Prostate gland (tissue), 2 donors: ENCODE measurements at regions not wholly inside any gene's neighbourhood (a gene's known extent, or its start where the extent isn't known, plus 50 kb on each side); places are given as distances from the start of the nearest gene placed in this dataset.

Source experiments
- DNase-seq: peaks from one replicate; pipeline ENCODE4 v3.0.0-alpha.2; 2019; ENCODE audit warnings: low spot score
- H3K27ac ChIP-seq, 2 donors: fragments of 200-600 bp; sonication (generic); 2 replicates each; pipeline ENCODE4 v1.5.1; 2017 to 2019
- H3K27me3 ChIP-seq: fragments of 200-600 bp; sonication (generic); replicated peaks from 2 replicates; pipeline ENCODE4 v1.5.1; 2019; ENCODE audit not compliant: insufficient read depth
- H3K36me3 ChIP-seq, 2 donors: fragments of 200-600 bp; sonication (generic); 1 replicate in 1 of 2; 2 replicates in 1 of 2; pipeline versions ENCODE4 v1.5.1 to v1.8.1; 2017 to 2019
- H3K4me1 ChIP-seq: fragments of 200-600 bp; sonication (generic); replicated peaks from 2 replicates; pipeline ENCODE4 v1.5.1; 2019
- H3K4me3 ChIP-seq, 2 donors: fragments of 200-600 bp; sonication (generic); 2 replicates each; pipeline ENCODE4 v1.5.1; 2017 to 2019
- H3K9me3 ChIP-seq: fragments of 200-600 bp; sonication (generic); 2 replicates; pipeline ENCODE4 v1.5.1; 2017
- POLR2A ChIP-seq: fragments of 450-650 bp; IDR thresholded peaks from one replicate; pipeline ENCODE4 v1.6.1; 2016; ENCODE audit warnings: antibody characterized with exemption, mild to moderate bottlenecking
- POLR2AphosphoS5 ChIP-seq: sonication (generic); formaldehyde crosslinking; IDR thresholded peaks from one replicate; pipeline ENCODE4 v1.6.1; 2017; ENCODE audit warnings: antibody characterized with exemption
- WGBS: methylation state at CpG from one replicate; pipeline ENCODE4 v1.1.5; 2018; 5-methylcytosine and 5-hydroxymethylcytosine counted together
- intact Hi-C: fragments of 100-400 bp; cut with DNase I; formaldehyde crosslinking; loops from one replicate; pipeline ENCODE4 v1.14.2; 2022
- TF ChIP-seq, protein P1 (sequence below), 4 experiments: fragments of 200-600 bp in 2 of 4; fragments of 450-650 bp in 2 of 4; sonication (generic) in 2 of 4; IDR thresholded peaks; 1 replicate in 3 of 4; 2 replicates in 1 of 4; pipeline ENCODE4 v1.5.1; 2016 to 2019; ENCODE audit warnings: antibody characterized with exemption in 4 of 4, mild to moderate bottlenecking in 2 of 4, moderate library complexity in 2 of 4

GRCh38 chr10:120278069-120278468 lies 179.0 kb upstream of the PLPP4 start:
- no peaks in the 10 kb centered on the region for H3K36me3 ChIP-seq
- intact Hi-C loops = no loop called here
- WGBS = 56% methylated on average over 1 of the region's 1 CpG
- no peak overlapping the region for H3K27ac ChIP-seq
- TF ChIP-seq POLR2A = no peak
- TF ChIP-seq POLR2AphosphoS5 = no peak
- TF ChIP-seq, protein P1, sequence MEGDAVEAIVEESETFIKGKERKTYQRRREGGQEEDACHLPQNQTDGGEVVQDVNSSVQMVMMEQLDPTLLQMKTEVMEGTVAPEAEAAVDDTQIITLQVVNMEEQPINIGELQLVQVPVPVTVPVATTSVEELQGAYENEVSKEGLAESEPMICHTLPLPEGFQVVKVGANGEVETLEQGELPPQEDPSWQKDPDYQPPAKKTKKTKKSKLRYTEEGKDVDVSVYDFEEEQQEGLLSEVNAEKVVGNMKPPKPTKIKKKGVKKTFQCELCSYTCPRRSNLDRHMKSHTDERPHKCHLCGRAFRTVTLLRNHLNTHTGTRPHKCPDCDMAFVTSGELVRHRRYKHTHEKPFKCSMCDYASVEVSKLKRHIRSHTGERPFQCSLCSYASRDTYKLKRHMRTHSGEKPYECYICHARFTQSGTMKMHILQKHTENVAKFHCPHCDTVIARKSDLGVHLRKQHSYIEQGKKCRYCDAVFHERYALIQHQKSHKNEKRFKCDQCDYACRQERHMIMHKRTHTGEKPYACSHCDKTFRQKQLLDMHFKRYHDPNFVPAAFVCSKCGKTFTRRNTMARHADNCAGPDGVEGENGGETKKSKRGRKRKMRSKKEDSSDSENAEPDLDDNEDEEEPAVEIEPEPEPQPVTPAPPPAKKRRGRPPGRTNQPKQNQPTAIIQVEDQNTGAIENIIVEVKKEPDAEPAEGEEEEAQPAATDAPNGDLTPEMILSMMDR (IDR thresholded peaks at IDR 0.05) = no peak
- H3K4me1 ChIP-seq = no peaks in the 10 kb centered on the region
- no peak for DNase-seq
- no peaks in the 10 kb centered on the region for H3K9me3 ChIP-seq
- H3K4me3 ChIP-seq = no peak overlapping the region
- H3K27me3 ChIP-seq = no peaks in the 10 kb centered on the region

GRCh38 chr10:120279196-120279595 lies 177.8 kb upstream of the PLPP4 start:
- intact Hi-C loops = no loop called here
- Histone ChIP-seq H3K9me3 (no peaks in the 10 kb centered on the region), H3K27me3 (no peaks in the 10 kb centered on the region), H3K27ac (no peak overlapping the region), H3K36me3 (no peaks in the 10 kb centered on the region), H3K4me3 (no peak overlapping the region), H3K4me1 (no peaks in the 10 kb centered on the region)
- WGBS = 42% methylated on average over 1 of the region's 1 CpG
- peak; percentile 82 for TF ChIP-seq POLR2AphosphoS5
- no peak for TF ChIP-seq POLR2A
- DNase-seq = peak; percentile 63

DNA sequence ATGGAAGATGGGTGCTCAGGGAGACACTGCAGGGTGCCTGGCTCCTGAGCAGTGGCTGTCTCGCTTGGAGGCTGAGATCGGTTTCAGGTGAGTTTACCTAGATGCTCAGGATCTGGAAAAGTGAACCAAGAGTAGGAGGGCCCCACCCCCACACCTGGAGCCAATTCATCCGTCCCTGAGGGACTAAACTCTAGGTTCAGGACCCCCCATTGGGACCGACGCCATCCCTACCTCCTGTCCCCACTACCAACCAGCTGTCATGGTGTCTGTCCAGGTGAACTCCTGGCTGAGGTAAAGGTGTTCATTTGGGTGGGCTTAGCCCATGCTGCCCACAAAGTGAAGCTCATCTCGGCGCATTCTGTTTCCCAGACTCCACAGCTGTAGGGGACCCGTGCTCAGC lies 174.6 kb upstream of the PLPP4 start:
- no peak for DNase-seq
- intact Hi-C loops = no loop called here
- Histone ChIP-seq H3K4me3 (no peak overlapping the region), H3K4me1 (no peaks in the 10 kb centered on the region), H3K36me3 (no peaks in the 10 kb centered on the region), H3K27me3 (no peaks in the 10 kb centered on the region), H3K27ac (no peak overlapping the region), H3K9me3 (no peaks in the 10 kb centered on the region)
- 93% methylated on average over 8 of the region's 8 CpGs for WGBS
- TF ChIP-seq POLR2AphosphoS5 = no peak
- no peak for TF ChIP-seq POLR2A
- TF ChIP-seq, protein P1 (IDR thresholded peaks at IDR 0.05) = no peak

DNA sequence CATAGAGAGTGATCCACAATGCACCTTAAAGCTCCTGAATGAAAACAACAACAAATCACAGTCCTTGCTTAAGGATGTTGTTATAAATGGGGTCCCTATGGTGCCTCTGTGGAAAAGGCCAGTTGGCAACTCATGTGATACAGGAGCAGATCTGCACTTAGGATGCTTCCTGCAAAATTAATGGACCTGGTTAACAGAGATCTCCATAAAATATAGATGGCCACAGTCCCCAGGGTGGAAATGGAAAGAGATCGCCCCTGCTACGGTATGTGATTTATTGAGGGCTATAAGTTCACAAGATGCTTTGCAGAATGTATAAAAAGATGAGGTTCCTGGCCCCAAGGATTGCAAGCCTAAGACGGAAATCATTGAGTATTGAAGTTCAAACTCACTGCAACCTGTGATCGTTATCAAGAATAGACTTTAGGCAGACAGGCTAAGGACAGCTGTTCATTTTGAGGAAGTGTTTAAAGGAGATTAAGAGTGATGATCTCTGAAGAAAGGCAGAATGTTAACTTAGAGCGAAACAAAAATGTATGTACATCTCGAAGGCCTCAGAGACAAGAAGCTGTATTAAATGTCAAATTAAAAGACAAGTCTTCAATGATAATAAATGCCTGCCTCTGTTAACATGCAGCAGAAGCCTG lies 174.1 kb upstream of the PLPP4 start:
- TF ChIP-seq, protein P1 (IDR thresholded peaks at IDR 0.05) = no peak
- no peak for TF ChIP-seq POLR2AphosphoS5
- no peak for TF ChIP-seq POLR2A
- Histone ChIP-seq H3K27me3 (no peaks in the 10 kb centered on the region), H3K4me1 (no peaks in the 10 kb centered on the region), H3K9me3 (no peaks in the 10 kb centered on the region), H3K36me3 (no peaks in the 10 kb centered on the region), H3K4me3 (no peak overlapping the region), H3K27ac (no peak overlapping the region)
- WGBS = 63% methylated on average over 6 of the region's 6 CpGs
- no peak for DNase-seq
- intact Hi-C loops = no loop called here

- intact Hi-C loops = no loop called here
- no peak overlapping the region for H3K27ac ChIP-seq
- no peak overlapping the region for H3K4me3 ChIP-seq
- H3K36me3 ChIP-seq = no peaks in the 10 kb centered on the region
- TF ChIP-seq, protein P1 (IDR thresholded peaks at IDR 0.05) = no peak
- H3K27me3 ChIP-seq = no peaks in the 10 kb centered on the region
- 86% methylated on average over 6 of the region's 6 CpGs for WGBS
- DNase-seq = no peak
- H3K4me1 ChIP-seq = no peaks in the 10 kb centered on the region
- no peaks in the 10 kb centered on the region for H3K9me3 ChIP-seq
These were observed 171.6 kb upstream of the PLPP4 start for GRCh38 chr10:120285408-120285807.
